GM21381 (cell line): ENCODE measurements at regions not wholly inside any gene's neighbourhood (a gene's known extent, or its start where the extent isn't known, plus 50 kb on each side); places are given as distances from the start of the nearest gene placed in this dataset.

Experiments used
- ATAC-seq: cut with Tn5 transposase; IDR thresholded peaks from one replicate; pipeline ENCODE4 v1.9.1; 2021; ENCODE audit warnings: mild to moderate bottlenecking, moderate library complexity; ENCODE audit not compliant: unreplicated experiment

DNA sequence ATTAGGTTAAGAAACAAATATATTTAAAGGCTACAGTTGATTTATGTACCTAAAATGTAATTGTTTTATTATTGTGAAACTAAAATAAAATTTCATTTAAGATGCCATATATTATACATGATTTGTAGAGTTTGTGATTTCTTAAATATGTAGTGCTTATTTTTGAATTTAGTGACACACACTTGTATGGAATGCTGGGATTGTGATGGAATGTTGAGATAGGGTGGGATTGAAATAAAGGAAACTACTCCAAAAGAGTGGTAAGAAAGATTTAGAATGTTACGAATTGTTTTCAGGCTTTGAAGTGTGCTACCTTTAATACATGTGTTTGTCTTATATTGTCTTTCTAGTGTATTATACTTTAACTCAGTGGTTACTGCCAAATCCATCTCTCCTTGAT, 330.3 kb upstream of the PITX2 start:
- no peak for ATAC-seq

DNA sequence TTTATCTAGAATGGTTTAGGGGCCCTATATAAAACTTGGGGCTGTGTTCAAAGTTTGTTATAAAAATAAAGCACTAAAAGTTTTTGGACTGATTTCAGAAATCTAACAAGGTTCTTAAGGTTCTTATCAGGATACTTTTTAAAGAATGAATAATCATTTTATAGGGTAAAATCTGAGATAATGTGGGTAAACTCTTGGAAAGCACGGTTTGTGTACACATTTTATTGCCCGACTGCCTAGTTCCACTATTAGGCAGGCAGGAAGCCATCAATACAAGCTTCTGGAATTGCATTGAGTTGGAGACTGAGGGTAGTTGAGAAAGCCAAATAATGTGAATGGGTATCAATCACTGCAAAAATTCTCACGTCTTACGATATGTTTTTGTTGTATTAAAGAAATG, 331.0 kb upstream of the PITX2 start:
- ATAC-seq = no peak

DNA sequence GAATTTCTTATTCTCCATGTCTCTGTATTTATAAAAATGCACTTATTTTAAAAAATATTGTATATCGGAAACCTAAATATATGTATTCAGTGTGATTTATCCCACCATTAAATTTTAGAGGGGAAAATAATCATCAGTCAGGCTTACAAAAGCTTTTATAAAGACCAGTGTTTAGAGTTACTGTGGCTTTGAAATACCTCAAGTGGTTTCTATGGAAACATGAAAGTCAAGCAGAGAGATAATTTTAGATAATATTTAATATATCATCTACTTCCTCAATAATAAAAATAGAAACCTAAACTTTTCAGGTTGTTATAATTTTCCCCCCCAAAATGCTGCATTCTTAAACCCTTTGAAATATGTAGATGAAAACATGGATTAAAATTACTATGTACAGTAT, 332.9 kb upstream of the PITX2 start:
- no peak for ATAC-seq

DNA sequence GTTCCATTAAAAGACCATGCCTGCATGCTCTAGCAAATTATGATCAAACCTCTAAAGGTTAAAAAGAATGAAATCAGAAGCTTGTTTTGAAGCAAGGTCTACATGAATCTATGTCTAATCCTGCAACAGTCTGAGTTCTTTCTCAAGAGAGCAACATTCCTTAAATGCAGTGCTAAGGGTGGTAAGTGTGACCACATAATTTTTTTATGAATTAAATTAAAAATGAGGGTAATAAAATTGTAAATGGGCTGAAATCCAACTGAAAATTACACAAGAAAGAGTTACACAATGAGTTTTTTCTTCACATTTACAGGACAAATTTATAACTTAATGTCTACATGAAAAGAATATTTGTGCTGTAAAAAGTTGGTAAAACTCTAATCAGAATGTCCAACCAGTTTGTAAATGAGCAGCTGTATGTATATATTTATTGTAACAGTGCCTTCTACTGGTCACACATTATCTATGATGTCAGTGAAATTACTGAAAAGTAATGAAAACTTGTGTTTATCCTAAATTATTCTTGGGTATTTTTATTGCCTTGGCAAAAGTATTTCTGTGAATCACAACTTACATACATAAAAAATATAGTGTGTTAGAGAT, 336.3 kb upstream of the PITX2 start:
- no peak for ATAC-seq

DNA sequence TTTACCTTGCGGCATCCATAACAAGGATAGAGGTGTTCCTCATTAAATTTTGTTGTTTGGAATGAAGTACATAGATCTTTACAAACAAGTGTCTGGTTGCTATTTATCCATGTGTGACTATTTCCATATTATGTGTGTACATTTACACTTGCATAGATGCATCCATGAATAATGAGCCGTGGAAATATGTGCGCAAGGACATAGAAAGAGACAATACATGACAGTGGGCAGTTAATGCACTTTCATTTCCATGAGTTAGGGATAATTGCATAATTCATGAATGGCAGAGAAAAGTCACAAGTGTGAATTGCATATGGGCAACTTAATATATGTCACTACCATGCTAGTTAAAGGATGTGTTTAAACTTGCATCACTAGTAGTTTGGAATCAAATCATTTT, 338.2 kb upstream of the PITX2 start:
- ATAC-seq = no peak

DNA sequence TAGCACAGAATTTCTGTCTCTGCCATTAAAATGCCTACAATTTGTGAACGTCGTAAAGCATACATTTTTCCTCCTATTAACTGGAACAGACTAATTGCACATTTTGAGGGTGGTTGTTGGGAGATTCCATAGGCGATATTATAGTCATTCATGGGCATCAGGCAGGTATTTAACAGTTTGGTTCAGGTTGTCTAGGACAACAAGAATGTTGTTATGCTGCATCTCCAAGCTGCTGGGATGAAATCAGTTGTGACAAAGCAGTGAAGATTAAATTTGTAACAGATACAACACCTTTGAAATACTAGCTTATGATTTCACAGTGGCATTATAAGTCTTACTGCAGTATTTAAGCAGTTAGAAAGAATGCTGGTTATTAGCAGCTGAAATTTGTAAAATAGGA, 339.7 kb upstream of the PITX2 start:
- no peak for ATAC-seq

DNA sequence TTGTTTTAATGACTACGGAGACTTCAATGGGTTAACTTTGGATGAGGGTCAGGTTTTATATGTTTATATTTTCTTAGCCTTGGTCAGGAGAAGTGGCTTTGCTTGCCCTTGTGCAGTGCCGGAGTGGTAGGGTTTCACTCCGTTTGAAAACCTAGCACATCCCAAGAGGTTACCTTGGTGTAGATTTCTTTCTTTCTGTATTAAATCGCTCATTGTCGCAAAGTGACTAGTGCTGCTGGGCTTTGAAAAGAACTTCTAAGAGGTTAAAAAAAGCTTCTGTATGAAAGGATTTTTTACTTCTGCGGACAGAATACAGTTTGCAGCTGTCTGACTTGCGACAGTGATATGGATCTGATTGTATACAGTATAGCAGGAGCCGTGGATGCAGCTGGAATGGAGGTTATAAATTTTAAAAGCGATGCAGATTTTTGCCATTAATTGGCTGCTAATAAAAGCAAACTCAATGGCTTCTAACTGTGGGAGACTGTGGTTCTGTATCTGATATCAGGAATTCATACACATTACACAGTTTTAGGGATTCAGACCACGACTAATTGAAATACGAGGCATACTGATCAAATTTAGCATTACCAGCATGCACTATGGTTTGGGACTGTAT, 340.9 kb upstream of the PITX2 start:
- no peak for ATAC-seq

DNA sequence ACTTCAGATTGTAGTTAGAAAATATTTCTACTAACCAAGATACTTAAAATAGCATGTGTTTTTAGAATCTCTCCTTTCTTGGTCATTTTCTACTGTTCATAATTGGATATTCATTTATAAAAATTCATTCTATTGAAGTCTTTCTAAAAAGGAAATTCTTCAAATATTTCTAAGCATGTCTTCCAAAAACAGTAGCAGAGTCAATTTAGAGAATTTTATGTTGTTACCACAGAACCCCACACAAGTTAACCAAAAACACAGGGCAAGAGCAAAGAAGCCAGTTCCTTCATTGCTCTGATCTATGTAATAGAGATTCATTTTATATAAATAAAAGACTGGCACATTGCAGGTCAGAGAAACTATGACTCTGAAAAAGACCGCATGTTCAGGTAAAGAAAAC, 345.1 kb upstream of the PITX2 start:
- no peak for ATAC-seq

DNA sequence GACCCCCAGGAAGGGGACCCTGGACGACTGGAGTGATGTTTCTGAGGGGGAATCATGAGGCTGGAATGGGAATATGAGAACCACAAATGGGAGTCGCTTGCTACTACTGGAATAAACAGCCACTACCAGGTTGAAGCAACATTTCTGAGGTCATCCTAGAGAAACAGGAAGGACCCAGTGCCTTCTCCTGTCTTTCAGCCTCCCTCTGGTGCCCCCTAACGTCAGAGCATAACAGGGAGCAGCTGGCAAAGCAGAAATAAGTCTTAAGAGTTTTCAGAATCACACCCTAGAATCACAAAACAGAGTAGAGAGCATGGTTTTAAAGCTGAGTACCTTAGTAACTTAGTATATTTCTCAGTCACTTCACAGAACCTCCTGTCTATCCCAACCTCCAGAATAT, 347.8 kb upstream of the PITX2 start:
- peak; percentile 62 for ATAC-seq

DNA sequence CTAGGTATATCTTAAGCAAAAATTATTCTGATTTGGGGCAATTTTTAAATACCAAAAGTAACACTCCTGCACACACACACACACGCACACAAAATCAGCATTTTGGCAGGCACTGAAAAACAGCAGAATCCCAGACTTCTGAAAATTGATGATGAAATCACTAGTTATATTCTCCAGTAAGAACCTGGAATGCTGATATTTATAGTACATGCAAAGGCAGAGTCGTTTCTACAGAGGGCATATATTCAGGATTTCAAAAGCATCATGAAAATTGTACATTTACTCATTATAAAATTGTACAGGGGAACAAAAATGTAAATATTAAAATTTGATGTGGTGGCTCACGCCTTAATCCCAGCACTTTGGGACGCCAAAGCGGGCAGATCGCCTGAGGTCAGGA, 352.5 kb upstream of the PITX2 start:
- no peak for ATAC-seq

DNA sequence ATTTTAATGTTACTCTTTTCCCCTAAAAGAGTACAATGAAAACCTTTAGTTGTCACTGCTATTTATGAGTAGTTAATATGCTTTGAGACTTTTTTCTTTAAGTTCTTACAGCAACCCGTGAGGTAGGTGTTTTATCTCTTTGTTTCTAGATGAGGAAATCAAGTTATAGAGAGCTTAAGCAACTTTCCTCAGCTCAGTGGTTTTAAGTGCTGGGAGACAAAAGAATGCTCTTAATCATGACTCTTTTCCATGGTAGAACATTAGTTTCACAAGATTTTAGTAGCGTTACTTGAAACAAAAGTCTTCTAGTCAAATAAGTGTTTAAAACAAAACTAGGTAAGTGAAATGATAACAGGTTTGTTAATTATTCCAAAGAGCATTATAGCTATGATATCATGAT, 354.7 kb upstream of the PITX2 start:
- no peak for ATAC-seq

DNA sequence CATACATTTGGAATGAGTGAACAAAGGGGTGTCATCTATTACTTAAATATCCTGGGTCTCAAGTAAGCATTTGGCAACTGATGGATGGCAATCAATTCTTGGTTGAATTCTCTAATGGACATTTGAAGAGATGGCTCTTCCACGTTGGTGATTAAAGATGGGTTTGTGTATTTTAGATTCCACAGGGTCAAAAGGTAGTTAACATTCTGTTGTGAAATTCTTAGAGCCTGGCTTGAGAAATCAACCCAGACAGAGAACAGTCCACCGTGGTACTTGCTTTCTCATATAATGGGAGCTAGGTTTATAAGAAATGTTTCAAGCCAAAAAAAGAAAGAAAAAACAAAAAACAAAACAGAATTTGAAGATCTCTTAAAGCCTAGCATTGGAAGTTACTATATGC, 355.9 kb upstream of the PITX2 start:
- ATAC-seq = no peak

DNA sequence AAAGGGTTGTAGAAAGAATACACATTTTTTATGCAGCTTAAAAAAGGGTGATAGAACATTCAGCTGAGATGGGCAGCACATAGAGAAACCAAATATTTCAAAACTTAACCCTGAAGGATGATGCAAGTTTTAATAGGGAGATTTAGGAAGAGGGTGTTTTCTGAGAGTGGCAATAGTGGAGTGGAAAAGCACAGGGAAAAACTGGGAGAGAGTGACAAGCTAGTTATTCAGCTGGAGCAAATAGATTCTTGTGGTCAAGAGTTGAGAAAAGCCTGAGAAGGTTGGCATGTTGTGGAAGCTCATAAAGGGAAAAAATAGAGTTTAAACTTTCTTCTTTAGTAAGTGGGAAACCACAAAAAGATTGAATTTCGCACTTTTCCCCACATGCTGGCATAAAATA, 359.6 kb upstream of the PITX2 start:
- ATAC-seq = no peak

DNA sequence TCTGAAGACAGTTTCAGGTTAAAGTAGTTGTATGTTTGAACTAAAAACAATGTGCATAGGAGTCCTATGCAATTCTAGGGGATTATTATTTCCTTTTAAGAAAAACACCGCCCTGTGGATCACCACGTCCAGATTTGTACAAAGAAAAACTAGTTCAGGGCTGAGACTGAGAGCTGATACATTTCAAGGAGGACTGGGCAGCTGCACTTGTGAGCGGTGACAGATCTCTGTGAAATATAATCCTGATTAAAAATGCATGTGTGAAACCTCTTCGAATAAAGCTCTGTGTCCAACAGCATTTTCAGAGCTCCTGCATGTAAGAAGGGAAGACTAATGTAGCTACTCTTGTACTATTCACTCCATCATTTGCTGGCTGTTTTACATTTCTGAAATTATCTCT, 365.8 kb upstream of the PITX2 start:
- ATAC-seq = no peak

DNA sequence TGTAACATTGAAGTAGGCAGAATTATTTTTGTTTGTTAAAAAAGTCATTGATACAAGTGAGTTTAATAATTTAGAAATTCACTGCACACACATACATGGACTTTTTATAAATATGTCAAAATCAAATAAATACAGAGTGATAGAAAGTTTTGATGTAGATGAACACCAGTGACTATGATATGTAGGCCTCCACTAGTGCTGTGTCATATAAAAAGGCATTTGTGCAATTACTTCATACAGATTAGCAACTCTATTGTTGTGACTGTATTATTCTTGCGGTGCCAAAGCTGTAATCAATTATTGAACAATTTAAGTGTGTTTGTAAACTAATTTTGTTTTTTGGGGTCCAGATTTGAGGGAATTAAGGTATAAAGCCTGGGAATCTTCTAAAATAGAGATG, 366.2 kb upstream of the PITX2 start:
- no peak for ATAC-seq

DNA sequence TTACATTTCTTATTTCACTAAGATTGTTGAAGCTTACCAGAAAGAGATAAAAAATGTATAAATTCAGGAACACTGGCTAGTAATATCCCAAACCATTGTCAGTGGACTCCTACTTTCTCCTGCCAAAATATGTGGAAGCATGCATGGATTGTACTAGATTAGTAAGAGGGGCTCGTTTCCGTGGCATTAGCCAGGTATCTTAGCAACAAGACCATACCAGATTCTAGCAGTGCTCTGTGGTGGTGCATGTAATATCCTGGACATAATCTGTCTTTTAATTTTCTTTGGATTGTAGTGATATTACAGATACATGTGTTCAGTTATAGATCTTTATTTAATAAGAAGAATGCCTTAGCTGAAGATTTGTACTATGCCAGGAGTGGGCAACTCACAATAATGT, 371.9 kb upstream of the PITX2 start:
- no peak for ATAC-seq

DNA sequence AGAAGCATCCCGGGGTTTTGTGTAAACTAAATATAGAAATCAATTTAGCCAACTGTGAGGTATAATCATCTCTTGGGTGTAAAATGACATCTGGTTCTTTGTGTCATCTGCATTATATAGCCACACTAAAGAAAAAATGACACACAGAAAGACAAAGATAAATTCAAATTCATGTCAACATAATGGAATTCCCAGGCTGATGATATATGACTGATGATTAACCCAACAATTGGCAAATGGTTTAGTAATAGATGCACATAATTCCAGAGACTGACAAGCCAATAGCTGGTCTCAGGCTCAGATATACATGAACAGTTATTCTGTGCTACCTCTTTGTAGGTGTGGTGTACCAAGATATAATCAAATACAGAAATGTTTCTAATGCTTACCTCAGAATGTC, 375.4 kb upstream of the PITX2 start:
- ATAC-seq = no peak

DNA sequence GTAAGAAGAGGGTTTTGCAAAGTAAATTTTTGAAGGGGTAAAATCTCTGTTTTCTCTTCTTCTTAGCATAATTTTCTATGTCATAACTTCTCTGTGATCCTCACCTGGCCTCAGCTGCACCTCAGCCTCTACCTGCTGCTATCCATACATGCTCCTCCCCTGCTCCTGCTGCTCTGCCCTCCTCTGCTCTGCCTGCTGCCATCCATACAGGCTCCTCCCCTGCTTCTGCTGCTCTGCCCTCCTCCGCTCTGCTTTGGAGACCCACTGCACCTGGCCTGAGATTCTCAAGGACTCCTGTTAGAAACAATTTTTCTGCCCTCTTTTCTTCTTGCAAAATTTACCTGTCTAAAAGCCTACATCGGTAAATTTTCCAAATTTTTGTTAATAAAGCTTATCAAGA, 388.6 kb upstream of the PITX2 start:
- no peak for ATAC-seq

DNA sequence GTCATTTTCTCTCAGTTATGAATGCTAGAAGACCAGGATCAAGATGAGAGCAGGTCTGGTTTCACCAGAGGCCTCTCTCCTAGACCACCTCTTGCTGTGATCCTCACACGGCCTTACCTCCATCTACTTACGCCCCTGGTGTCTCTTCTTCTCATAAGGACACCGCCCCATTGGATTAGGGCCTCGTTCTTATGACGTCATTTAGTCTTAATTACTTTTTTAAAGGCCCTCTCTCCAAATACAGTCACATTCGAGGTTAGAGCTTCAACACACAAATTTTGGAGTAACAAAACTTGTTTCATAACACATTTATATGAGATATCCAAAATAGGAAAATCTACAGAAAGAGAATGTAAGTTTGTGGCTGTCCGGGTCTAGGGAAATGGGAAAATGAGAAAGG, 391.0 kb upstream of the PITX2 start:
- ATAC-seq = no peak

DNA sequence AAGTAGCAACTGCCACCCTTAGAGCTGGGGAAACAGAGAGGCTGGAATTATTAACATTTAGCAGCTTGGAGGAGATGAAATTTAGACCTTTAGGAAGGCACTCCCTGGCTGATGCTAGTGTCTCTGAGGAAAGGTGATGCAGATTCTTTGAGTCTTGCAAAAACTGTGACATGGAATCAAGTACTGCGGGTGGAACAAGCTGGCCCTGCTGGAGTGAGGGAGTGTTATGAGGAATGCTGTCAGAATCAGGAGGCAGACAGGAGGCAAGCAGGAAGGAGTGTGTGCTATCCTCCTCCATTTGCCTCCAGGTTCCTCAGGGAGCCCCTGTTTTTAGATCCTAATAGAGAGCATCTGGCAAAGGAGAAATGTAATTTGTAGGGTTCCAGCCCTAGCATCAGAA, 391.7 kb upstream of the PITX2 start:
- ATAC-seq = no peak

DNA sequence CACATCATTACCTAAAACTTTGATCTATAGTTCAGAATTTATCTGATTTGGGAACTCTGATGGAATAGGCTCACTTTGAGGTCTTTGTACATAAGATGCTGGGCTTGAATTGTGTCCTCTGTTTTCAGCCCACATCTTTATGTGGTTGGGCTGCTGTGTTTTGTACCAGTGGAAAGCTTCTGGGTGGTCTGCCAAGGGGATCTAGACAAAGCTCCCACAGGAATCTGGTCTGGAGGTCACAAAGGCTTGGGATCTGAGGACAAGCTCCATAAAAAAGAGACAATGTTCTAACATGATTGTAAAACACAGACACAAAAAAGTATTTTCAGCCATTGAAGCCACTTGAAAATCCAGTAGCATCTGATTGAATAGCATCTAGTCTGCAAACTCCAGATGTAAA, 393.5 kb upstream of the PITX2 start:
- ATAC-seq = no peak

DNA sequence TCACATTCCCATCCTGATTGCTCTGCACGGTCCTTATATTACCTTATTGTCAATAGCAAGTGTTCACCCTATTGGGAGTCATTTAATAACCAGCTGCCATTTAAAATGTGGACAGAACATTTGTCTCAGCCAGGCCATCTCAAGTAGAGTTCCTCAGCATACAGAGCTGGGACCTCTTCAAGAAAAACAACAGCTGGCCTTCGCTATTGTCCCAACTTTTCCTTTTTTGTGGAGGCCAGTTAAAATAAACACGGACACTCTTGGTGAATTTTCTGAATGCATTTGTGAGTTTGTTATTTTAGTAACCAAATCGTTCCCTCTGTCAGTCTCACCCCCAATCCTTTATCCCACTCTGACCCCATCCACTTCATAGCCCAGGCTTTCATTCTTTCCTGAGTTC, 395.3 kb upstream of the PITX2 start:
- no peak for ATAC-seq

DNA sequence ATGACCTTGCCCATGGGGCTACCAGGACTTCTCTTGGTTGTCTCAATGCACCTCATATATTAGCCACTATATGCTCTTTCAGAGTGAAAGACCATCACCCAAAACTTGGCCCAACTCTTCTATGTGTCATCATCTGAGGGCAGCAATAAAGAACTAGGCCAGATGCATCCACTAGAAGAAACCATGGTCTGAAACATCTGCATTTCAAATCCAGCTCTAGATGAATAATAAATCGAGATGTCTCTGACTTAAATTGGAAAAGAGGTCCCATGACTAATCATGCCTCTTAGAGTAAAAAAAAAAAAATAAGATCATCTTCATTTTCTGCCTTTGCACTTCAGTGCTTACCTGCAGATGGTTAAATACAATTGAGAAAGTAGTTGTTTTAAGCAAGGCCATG, 397.6 kb upstream of the PITX2 start:
- no peak for ATAC-seq
